SJSA1 (cell line): ENCODE measurements at regions not wholly inside any gene's neighbourhood (a gene's known extent, or its start where the extent isn't known, plus 50 kb on each side); places are given as distances from the start of the nearest gene placed in this dataset.

Experiments used
- DNase-seq, 2 experiments: peaks; one replicate each; pipeline ENCODE4 v3.0.0-alpha.2; 2015 to 2020; ENCODE audit warnings: low spot score in 2 of 2, low read depth in 1 of 2
- H3K27ac ChIP-seq: fragments of 250-450 bp; sonication (Bioruptor Pico); 2 replicates; pipeline ENCODE4 v1.5.1; 2020; ENCODE audit warnings: mild to moderate bottlenecking, moderate library complexity
- H3K27me3 ChIP-seq: fragments of 250-450 bp; sonication (Bioruptor Pico); replicated peaks from 2 replicates; pipeline ENCODE4 v1.5.1; 2020; ENCODE audit warnings: mild to moderate bottlenecking, moderate library complexity
- H3K36me3 ChIP-seq: fragments of 250-450 bp; sonication (Bioruptor Pico); 2 replicates; pipeline ENCODE4 v1.5.1; 2020; ENCODE audit warnings: mild to moderate bottlenecking
- H3K4me1 ChIP-seq: fragments of 250-450 bp; sonication (Bioruptor Pico); replicated peaks from 2 replicates; pipeline ENCODE4 v1.6.1; 2021; ENCODE audit warnings: mild to moderate bottlenecking
- H3K4me3 ChIP-seq: fragments of 250-450 bp; sonication (Bioruptor Pico); 2 replicates; pipeline ENCODE4 v1.5.1; 2020; ENCODE audit warnings: mild to moderate bottlenecking
- H3K9me3 ChIP-seq: fragments of 250-450 bp; sonication (Bioruptor Pico); replicated peaks from 2 replicates; pipeline ENCODE4 v1.5.1; 2020; ENCODE audit warnings: mild to moderate bottlenecking

DNA sequence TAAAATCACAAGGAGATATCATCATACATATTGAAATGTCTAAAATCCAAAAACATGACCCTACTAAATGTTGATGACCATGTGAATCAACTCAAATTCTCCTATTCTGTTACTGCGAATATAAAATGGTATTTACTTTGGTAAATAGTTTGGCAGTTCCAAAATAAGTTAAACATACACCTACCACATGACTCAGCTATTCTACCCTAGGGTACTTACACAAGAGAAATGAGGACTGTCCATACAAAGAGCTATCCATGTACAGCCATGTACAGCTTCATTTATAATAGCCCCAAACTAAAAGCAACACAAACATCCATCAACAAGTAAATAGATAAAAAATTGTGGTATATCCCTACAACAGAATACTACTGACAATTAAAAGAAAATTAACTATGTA, 346.1 kb upstream of the TENM4 start:
- Histone ChIP-seq H3K4me1 (no peaks in the 10 kb centered on the region), H3K27ac (no peak overlapping the region), H3K9me3 (no peaks in the 10 kb centered on the region), H3K4me3 (no peak overlapping the region), H3K36me3 (no peaks in the 10 kb centered on the region), H3K27me3 (no peaks in the 10 kb centered on the region)
- DNase-seq = no peak

DNA sequence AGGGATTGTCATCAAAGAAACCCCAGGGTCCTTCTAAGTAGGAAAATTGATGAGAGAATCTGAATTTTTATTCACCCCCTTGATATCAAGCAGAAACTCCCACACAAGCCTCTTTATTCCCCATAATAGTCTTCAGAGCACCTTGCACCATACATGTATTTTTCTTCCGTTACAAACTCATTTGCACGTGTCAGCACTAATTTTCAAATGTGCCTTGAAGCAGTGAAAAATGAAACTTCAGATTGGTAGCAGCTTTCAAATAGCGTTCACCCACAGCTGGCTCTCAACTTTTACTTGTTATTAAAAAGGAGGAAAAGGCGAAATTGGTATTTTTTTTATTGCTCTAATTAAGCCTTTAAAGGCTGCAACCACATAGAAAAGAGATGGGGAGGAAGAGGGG, 343.0 kb upstream of the TENM4 start:
- no peak for DNase-seq
- no peak overlapping the region for H3K4me3 ChIP-seq
- no peaks in the 10 kb centered on the region for H3K9me3 ChIP-seq
- H3K27ac ChIP-seq = no peak overlapping the region
- H3K4me1 ChIP-seq = no peaks in the 10 kb centered on the region
- no peaks in the 10 kb centered on the region for H3K36me3 ChIP-seq
- H3K27me3 ChIP-seq = no peaks in the 10 kb centered on the region

DNA sequence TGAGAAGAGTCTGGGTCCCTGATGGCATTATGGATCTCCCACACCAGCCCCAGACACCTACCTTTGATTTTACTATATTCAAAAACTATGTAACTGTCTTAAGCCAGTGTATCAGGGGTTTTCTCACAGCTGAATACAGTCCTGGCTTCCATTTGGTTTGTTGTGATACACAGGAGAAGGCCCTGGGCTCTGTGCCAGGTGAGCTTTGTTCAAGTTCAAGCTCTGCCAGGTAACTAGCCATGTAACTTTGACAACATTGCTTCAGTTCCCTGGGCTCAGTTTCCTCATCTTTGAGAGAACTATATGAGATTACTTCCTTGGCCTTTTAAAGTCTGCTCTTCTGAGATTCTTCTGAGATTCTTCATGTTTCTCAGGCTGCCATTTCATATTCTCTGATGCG, 327.5 kb upstream of the TENM4 start:
- Histone ChIP-seq H3K27me3 (no peaks in the 10 kb centered on the region), H3K9me3 (no peaks in the 10 kb centered on the region), H3K4me3 (no peak overlapping the region), H3K36me3 (no peaks in the 10 kb centered on the region), H3K4me1 (no peaks in the 10 kb centered on the region), H3K27ac (no peak overlapping the region)
- DNase-seq = no peak

DNA sequence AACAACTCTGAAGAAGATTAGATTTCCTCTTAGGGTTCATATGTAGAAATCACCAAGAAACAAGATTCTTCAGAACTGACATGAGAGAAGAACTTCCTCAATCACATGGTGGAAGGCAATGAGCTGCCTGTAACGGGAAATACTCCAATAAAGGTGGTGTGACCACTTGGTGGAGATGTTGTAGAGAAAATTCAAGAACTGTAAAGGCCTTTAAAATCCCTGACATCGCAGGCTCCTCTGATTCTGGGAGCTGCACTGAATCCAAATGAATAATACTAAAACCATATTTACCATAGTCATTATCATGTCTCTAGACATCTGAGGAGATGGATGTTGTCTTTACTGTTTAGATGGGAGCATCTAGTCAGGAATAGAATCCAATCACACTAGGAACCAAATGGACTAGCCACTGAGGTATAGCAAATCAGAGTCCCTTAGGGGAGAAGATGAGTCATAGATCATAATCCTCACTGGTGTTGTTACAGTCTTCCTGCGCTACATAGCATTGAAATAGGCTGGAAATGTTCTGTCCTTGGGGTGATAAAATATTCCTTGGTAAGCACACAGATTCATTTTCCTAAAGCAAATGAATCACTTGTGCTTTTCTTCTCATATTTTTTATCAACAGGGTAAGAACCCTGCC, 321.6 kb upstream of the TENM4 start:
- no peak overlapping the region for H3K27ac ChIP-seq
- no peaks in the 10 kb centered on the region for H3K9me3 ChIP-seq
- no peak for DNase-seq
- H3K4me1 ChIP-seq = no peaks in the 10 kb centered on the region
- H3K36me3 ChIP-seq = no peaks in the 10 kb centered on the region
- H3K27me3 ChIP-seq = no peaks in the 10 kb centered on the region
- no peak overlapping the region for H3K4me3 ChIP-seq

DNA sequence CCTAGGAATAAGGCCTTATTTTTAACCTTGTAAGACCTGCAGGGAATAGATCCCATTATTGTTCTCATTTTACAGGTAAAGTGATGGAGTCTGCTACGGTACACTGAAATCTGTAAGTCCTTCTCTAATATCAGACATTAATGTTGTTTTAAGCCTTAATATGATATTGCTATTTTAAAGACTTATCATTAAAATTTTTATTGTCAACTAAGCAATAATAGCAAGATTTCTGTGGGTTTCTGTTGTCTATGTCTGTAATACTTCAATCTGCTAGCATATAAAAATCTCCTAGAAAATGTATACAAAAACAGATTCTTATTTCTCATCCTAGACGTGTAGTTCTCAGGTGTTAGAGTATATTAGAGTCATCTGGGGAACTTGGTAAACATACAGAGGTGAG, 317.5 kb upstream of the TENM4 start:
- Histone ChIP-seq H3K36me3 (no peaks in the 10 kb centered on the region), H3K4me3 (no peak overlapping the region), H3K27ac (no peak overlapping the region), H3K27me3 (no peaks in the 10 kb centered on the region), H3K4me1 (no peaks in the 10 kb centered on the region), H3K9me3 (no peaks in the 10 kb centered on the region)
- no peak for DNase-seq

DNA sequence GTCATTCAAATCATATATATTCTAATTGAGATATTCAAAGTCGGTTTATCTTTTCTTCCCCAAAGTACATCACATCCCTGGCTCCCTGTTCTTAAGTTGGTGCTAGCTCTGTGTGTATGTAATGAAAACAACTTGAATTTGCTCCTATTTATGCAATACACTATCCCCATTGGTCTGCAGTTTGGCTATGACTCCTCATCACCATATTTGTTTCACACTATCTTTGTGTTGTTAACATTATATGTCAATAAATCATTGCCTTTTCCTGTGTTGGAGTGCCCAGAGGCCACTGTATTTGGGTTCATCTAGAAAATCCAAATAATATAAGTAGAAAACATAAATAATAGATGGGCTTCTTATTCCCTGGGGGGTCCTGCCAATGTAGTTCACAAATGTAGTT, 306.6 kb upstream of the TENM4 start:
- no peak overlapping the region for H3K4me3 ChIP-seq
- no peaks in the 10 kb centered on the region for H3K27me3 ChIP-seq
- H3K27ac ChIP-seq = no peak overlapping the region
- no peaks in the 10 kb centered on the region for H3K36me3 ChIP-seq
- H3K4me1 ChIP-seq = no peaks in the 10 kb centered on the region
- DNase-seq = no peak
- H3K9me3 ChIP-seq = no peaks in the 10 kb centered on the region

DNA sequence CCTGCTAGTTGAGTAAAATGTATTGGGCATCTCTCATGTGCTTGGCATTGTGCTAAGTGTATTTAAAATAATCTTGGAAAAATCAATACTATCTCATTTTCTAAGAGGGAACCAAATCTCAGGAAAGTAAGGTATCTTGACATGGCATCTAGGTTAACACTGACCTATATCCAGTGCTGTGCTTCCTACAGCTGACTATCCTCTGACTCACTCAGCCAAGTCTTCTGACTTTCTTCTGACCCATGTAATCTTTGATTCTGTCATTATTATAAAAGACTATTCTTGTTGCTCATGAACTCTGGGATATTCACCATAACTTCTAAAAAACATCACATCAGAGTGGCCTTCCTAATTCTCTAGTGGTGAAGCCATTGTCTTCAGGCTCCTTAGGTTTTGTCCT, 304.1 kb upstream of the TENM4 start:
- DNase-seq = no peak
- no peaks in the 10 kb centered on the region for H3K4me1 ChIP-seq
- no peak overlapping the region for H3K27ac ChIP-seq
- no peaks in the 10 kb centered on the region for H3K36me3 ChIP-seq
- H3K9me3 ChIP-seq = no peaks in the 10 kb centered on the region
- no peak overlapping the region for H3K4me3 ChIP-seq
- H3K27me3 ChIP-seq = no peaks in the 10 kb centered on the region

DNA sequence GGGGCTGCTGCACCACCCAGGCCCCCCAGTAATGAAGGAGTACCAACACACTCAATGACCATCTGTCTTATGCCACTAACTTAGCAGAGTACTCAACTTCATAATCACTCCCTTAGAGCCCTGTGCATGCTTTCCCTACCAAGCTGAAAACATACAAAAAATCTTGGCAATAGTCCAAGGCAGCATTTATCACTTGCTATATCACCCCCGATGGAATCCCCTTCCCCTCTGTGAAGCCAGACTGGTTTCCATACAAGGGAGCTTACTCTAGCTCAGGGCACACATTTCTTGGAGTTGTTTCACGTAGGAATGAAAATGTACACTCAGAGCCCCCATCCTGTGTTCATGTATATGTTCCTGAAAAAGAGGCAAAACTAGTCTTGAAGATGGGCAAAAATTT, 301.3 kb upstream of the TENM4 start:
- Histone ChIP-seq H3K9me3 (no peaks in the 10 kb centered on the region), H3K27ac (no peak overlapping the region), H3K27me3 (no peaks in the 10 kb centered on the region), H3K36me3 (no peaks in the 10 kb centered on the region), H3K4me3 (no peak overlapping the region), H3K4me1 (no peaks in the 10 kb centered on the region)
- DNase-seq = no peak

DNA sequence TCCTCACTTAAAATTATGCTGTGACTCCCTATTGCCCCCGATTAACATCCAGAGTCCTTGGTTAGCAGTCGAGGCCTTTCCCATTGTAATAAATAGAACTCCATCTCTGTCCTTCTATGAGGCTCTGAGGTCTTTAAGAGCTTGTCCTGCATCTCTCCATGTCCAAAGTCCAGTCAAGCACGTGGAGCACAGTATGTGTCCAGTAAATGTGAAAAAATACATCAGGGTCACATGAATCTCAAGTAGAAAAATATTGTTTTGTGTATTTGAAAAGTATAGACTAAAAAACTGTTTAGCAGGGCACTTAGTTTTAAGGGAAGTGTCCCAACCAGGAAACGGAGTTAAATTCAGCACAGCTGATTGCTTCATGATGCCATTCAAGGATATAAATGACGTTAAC, 298.8 kb upstream of the TENM4 start:
- Histone ChIP-seq H3K36me3 (no peaks in the 10 kb centered on the region), H3K9me3 (no peaks in the 10 kb centered on the region), H3K4me3 (no peak overlapping the region), H3K4me1 (no peaks in the 10 kb centered on the region), H3K27me3 (no peaks in the 10 kb centered on the region), H3K27ac (no peak overlapping the region)
- DNase-seq = no peak

DNA sequence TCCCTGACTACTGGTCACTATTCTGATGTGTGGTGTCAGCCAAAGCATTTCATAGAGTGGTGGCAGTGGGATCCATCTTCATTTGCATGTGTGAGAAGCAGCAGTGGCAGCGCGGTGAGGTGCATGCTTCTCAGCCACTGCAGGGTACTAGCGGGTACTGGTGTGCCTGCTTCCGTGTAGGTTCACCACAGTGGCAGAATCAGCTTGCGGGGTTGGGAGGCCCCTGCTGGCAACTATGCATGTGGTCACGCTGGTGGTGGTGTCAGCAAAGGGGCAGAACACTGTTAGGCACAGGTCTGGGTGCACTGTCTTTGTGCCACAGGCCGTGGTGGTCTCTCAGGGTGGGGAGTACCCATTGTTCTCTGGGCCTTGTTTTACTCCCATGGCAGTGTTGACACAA, 286.4 kb upstream of the TENM4 start:
- Histone ChIP-seq H3K36me3 (no peaks in the 10 kb centered on the region), H3K27me3 (no peaks in the 10 kb centered on the region), H3K9me3 (no peaks in the 10 kb centered on the region), H3K4me3 (no peak overlapping the region), H3K27ac (no peak overlapping the region), H3K4me1 (no peaks in the 10 kb centered on the region)
- no peak for DNase-seq

DNA sequence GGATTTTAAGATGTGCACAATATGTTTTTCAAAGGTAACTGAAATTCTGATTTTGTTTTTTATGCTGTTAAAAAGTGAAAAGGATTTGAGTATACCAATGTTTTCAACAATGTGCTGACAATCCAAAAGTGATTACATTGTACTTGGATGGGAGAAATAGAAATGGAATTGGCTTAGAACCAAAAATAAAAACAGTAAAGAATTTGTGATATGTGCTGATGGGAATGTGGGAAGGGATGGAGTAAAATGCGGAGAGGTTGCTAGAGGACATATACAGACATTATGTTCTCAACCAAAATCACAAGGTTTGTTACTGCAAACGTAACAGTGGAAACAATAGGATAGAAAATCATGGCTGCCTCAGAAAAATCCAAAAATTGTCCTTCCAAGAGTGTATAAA, 279.3 kb upstream of the TENM4 start:
- no peak overlapping the region for H3K27ac ChIP-seq
- H3K4me1 ChIP-seq = no peaks in the 10 kb centered on the region
- H3K36me3 ChIP-seq = no peaks in the 10 kb centered on the region

DNA sequence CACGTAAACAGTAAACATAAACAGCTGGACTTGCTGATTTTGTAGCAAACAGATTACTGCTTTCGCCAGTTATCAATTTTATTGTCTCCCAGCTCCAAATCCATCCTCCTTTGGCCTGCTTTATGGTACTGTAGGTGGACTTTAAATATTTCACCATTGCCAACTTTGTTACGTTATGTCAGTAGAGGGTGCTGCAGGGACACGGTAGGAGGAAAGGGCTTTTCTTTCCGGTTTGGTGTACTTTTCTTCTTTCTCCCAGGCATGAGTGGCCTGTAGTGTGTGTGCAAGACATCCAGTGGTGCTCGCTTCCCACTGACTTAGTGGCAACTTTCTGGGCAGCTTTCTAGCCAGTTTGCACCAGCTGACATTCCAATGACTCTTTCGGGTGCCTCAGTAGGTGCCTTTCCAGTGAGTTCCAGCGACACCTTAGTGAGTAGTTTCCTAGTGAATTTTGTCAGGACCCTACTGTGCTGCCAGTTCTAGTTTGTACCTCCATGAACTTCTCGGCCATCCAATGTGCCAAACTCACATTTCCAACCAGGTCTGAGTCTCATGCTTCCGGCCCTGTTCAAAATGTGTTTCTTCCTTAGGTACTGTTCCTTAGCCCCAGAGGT, 267.6 kb upstream of the TENM4 start:
- no peak overlapping the region for H3K27ac ChIP-seq
- H3K4me3 ChIP-seq = no peak overlapping the region
- DNase-seq = peak in 1 of 2 experiments; percentile 1
- no peaks in the 10 kb centered on the region for H3K9me3 ChIP-seq
- no peaks in the 10 kb centered on the region for H3K4me1 ChIP-seq
- no peaks in the 10 kb centered on the region for H3K27me3 ChIP-seq
- H3K36me3 ChIP-seq = no peaks in the 10 kb centered on the region

More for the DNA sequence above, 279.3 kb upstream of the TENM4 start:
- H3K4me3 ChIP-seq = no peak overlapping the region
- no peaks in the 10 kb centered on the region for H3K27me3 ChIP-seq
- H3K9me3 ChIP-seq = no peaks in the 10 kb centered on the region
- no peak for DNase-seq

DNA sequence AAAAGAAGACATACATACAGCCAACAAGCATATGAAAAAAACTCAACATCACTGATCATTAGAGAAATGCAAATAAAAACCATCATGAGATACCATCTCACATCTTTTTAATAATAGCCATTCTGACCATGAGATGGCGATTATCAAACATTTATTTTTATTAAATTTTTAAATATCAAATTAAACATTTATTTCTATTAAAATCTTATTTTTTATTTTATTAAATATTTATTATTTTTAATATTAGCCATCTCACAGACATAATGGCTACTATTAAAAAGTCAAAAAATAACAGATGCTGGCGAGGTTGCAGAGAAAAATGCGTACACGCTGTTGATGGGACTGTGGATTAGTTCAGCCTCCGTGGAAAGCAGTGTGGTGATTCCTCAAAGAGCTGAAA, 264.8 kb upstream of the TENM4 start:
- no peaks in the 10 kb centered on the region for H3K9me3 ChIP-seq
- DNase-seq = no peak
- H3K36me3 ChIP-seq = no peaks in the 10 kb centered on the region
- H3K4me3 ChIP-seq = no peak overlapping the region
- H3K27ac ChIP-seq = no peak overlapping the region
- no peaks in the 10 kb centered on the region for H3K27me3 ChIP-seq
- no peaks in the 10 kb centered on the region for H3K4me1 ChIP-seq

DNA sequence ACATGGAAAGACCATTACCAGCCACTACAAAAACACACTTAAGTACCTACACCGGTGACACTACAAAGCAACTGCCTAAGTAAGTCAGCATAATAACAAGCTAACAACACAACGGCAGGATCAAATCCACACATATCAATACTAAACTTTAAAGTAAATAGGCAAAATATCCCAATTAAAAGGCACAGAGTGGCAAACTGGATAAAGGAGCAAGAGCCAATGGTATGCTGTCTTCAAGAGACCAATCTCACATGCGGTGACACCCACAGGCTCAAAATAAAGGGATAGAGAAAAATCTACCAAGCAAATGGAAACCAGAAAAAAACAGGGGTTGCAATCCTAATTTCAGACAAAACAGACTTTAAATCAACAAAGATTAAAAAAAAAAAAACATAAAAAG, 261.5 kb upstream of the TENM4 start:
- Histone ChIP-seq H3K27ac (no peak overlapping the region), H3K9me3 (no peaks in the 10 kb centered on the region), H3K36me3 (no peaks in the 10 kb centered on the region), H3K4me3 (no peak overlapping the region), H3K4me1 (no peaks in the 10 kb centered on the region), H3K27me3 (no peaks in the 10 kb centered on the region)
- no peak for DNase-seq

DNA sequence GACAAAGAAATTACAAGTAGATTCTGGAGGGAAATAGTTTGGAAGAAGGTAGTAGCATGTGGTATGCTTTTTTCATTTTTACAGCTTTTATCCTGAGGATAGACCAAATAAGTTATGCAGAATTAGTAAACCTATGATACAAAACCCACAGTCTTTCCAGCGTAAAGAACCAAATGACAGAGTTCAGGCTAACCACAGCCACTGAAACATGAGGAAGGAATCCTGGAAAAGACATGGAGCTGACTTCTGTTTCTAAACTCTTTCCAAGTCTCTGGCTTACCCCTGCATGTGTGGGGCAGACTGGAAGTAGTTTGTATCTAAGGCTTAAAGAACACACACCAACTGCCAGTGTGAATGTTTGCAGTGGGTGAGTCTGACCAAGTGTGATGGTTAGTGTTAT, 258.4 kb upstream of the TENM4 start:
- Histone ChIP-seq H3K36me3 (no peaks in the 10 kb centered on the region), H3K27ac (no peak overlapping the region), H3K27me3 (no peaks in the 10 kb centered on the region), H3K4me1 (no peaks in the 10 kb centered on the region), H3K9me3 (no peaks in the 10 kb centered on the region), H3K4me3 (no peak overlapping the region)
- DNase-seq = no peak
